NCI-H2029 treated with DMSO at 0.1 percent for 48 hours (cell line): ENCODE measurements at regions not wholly inside any gene's neighbourhood (a gene's known extent, or its start where the extent isn't known, plus 50 kb on each side); places are given as distances from the start of the nearest gene placed in this dataset.

Experiments used
- DNase-seq: peaks from one replicate; lab custom pipeline; 2025; lab: John Stamatoyannopoulos, UW

GRCh38 chr6:156513504-156513903 lies 263.7 kb upstream of the ARID1B start:
- no peak for DNase-seq

GRCh38 chr6:156511570-156511969 lies 265.6 kb upstream of the ARID1B start:
- no peak for DNase-seq

GRCh38 chr6:156511051-156511450 lies 266.1 kb upstream of the ARID1B start:
- DNase-seq = no peak

GRCh38 chr6:156510242-156510641 lies 266.9 kb upstream of the ARID1B start:
- DNase-seq = no peak

GRCh38 chr6:156509496-156509895 lies 267.7 kb upstream of the ARID1B start:
- DNase-seq = no peak

GRCh38 chr6:156508923-156509322 lies 268.3 kb upstream of the ARID1B start:
- DNase-seq = no peak

GRCh38 chr6:156508126-156508525 lies 269.1 kb upstream of the ARID1B start:
- no peak for DNase-seq

GRCh38 chr6:156507656-156508055 lies 269.5 kb upstream of the ARID1B start:
- no peak for DNase-seq

- no peak for DNase-seq
These were observed 270.1 kb upstream of the ARID1B start for GRCh38 chr6:156507106-156507505.

- no peak for DNase-seq
These were observed 274.1 kb upstream of the ARID1B start for GRCh38 chr6:156502969-156503504.

- DNase-seq = no peak
These were observed 279.6 kb upstream of the ARID1B start for GRCh38 chr6:156497618-156498017.

- no peak for DNase-seq
These were observed 289.3 kb upstream of the ARID1B start for GRCh38 chr6:156487877-156488276.

- DNase-seq = no peak
These were observed 292.0 kb upstream of the ARID1B start for GRCh38 chr6:156485150-156485549.

GRCh38 chr6:156474507-156475120 lies 302.6 kb upstream of the ARID1B start:
- DNase-seq = no peak

- no peak for DNase-seq
These were observed 306.2 kb upstream of the ARID1B start for GRCh38 chr6:156471000-156471399.

GRCh38 chr6:156464100-156464878 lies 312.9 kb upstream of the ARID1B start:
- no peak for DNase-seq

- no peak for DNase-seq
These were observed 315.5 kb upstream of the ARID1B start for GRCh38 chr6:156461647-156462046.

GRCh38 chr6:156457601-156458000 lies 319.6 kb upstream of the ARID1B start:
- DNase-seq = no peak

- no peak for DNase-seq
These were observed 321.3 kb upstream of the ARID1B start for GRCh38 chr6:156455847-156456246.

- DNase-seq = no peak
These were observed 322.3 kb upstream of the ARID1B start for GRCh38 chr6:156454867-156455266.

- no peak for DNase-seq
These were observed 325.5 kb upstream of the ARID1B start for GRCh38 chr6:156451726-156452125.

GRCh38 chr6:156451088-156451487 lies 326.1 kb upstream of the ARID1B start:
- no peak for DNase-seq

- DNase-seq = no peak
These were observed 326.8 kb upstream of the ARID1B start for GRCh38 chr6:156450421-156450820.
